ENCODE measurements at regions not wholly inside any gene's neighbourhood (a gene's known extent, or its start where the extent isn't known, plus 50 kb on each side); places are given as distances from the start of the nearest gene placed in this dataset.
"Not testable (repeated sequence)": the region's sequence is repeated elsewhere in the genome, so short reads cannot be mapped to it uniquely, and the experiment has no call there.

DNA sequence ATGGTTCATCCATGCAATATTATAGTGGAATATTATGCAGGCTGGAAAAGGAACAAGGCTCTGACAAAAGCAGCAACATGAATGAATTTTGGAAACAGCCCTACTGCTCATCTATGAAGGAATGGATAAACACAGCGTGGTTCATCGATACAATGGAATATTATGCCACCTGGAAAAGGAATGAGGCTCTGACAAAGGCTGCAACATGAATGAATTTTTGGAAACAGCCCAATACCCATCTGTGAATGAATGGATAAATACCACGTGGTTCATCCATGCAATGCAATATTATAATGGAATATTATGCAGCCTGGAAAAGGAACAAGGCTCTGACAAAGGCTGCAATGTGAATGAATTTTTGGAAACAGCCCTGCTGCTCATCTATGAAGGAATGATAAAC is 160.4 kb downstream of the CRLF2 start:
- H3K4me3 ChIP-seq (ENCODE audit: low read length): no peak overlapping the region
- TF ChIP-seq EZH2phosphoT487 (IDR thresholded peaks at IDR 0.05; ENCODE audit: borderline replicate concordance, low read length): no peak
- TF ChIP-seq, protein P1, sequence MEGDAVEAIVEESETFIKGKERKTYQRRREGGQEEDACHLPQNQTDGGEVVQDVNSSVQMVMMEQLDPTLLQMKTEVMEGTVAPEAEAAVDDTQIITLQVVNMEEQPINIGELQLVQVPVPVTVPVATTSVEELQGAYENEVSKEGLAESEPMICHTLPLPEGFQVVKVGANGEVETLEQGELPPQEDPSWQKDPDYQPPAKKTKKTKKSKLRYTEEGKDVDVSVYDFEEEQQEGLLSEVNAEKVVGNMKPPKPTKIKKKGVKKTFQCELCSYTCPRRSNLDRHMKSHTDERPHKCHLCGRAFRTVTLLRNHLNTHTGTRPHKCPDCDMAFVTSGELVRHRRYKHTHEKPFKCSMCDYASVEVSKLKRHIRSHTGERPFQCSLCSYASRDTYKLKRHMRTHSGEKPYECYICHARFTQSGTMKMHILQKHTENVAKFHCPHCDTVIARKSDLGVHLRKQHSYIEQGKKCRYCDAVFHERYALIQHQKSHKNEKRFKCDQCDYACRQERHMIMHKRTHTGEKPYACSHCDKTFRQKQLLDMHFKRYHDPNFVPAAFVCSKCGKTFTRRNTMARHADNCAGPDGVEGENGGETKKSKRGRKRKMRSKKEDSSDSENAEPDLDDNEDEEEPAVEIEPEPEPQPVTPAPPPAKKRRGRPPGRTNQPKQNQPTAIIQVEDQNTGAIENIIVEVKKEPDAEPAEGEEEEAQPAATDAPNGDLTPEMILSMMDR (IDR thresholded peaks at IDR 0.05; ENCODE audit: low read depth, low read length, poor library complexity, severe bottlenecking): no peak
- H3K79me2 ChIP-seq (ENCODE audit: control insufficient read depth, low read length): no peaks in the 10 kb centered on the region
- H3F3A ChIP-seq (ENCODE audit: control insufficient read depth, insufficient read depth): no peaks in the 10 kb centered on the region
- no peaks in the 10 kb centered on the region for H3K36me3 ChIP-seq (ENCODE audit: control insufficient read depth, low read length)
- H4K20me1 ChIP-seq (ENCODE audit: control insufficient read depth, insufficient read depth, low read depth, low read length): no peaks in the 10 kb centered on the region
- no peaks in the 10 kb centered on the region for H3K9me2 ChIP-seq (replicated peaks; ENCODE audit: control insufficient read depth, low read length)
- no peaks in the 10 kb centered on the region for H3K27me3 ChIP-seq (ENCODE audit: control insufficient read depth, low read length)
- H3K4me1 ChIP-seq (ENCODE audit: control insufficient read depth, low read length): peaks cover 4% of the 10 kb centered on the region; the same call in 1 of the 2 replicates
- H3K9me3 ChIP-seq (ENCODE audit: control insufficient read depth, insufficient read depth, low read length): peaks cover 18% of the 10 kb centered on the region
- H3K27ac ChIP-seq (ENCODE audit: low read depth, low read length): no peak overlapping the region
- H3K4me2 ChIP-seq (ENCODE audit: low read length): no peak overlapping the region

DNA sequence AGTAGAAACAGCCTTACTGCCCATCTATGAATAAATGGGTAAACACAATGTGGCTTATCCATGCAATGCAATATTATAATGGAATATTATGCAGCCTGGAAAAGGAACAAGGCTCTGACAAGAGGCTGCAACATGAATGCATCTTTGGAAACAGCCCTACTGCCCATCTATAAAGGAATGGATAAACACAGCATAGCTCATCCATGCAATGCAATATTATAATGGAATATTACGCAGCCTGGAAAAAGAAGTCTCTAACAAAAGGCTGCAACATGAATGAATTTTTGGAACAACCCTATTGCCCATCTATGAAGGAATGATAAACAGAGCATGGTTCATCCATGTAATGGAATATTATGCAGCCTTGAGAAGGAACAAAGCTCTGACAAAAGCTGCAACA is 161.0 kb downstream of the CRLF2 start:
- no peaks in the 10 kb centered on the region for H3K36me3 ChIP-seq (ENCODE audit: control insufficient read depth, low read length)
- no peak overlapping the region for H3K4me2 ChIP-seq (ENCODE audit: low read length)
- no peaks in the 10 kb centered on the region for H4K20me1 ChIP-seq (ENCODE audit: control insufficient read depth, insufficient read depth, low read depth, low read length)
- H3K9me3 ChIP-seq (ENCODE audit: control insufficient read depth, insufficient read depth, low read length): peaks cover 18% of the 10 kb centered on the region
- no peaks in the 10 kb centered on the region for H3F3A ChIP-seq (ENCODE audit: control insufficient read depth, insufficient read depth)
- H3K4me1 ChIP-seq (ENCODE audit: control insufficient read depth, low read length): peaks cover 4% of the 10 kb centered on the region; the same call in 1 of the 2 replicates
- no peak overlapping the region for H3K27ac ChIP-seq (ENCODE audit: low read depth, low read length)
- no peaks in the 10 kb centered on the region for H3K9me2 ChIP-seq (replicated peaks; ENCODE audit: control insufficient read depth, low read length)
- no peak overlapping the region for H3K4me3 ChIP-seq (ENCODE audit: low read length)
- TF ChIP-seq EZH2phosphoT487 (IDR thresholded peaks at IDR 0.05; ENCODE audit: borderline replicate concordance, low read length): no peak
- H3K27me3 ChIP-seq (ENCODE audit: control insufficient read depth, low read length): no peaks in the 10 kb centered on the region
- no peaks in the 10 kb centered on the region for H3K79me2 ChIP-seq (ENCODE audit: control insufficient read depth, low read length)

DNA sequence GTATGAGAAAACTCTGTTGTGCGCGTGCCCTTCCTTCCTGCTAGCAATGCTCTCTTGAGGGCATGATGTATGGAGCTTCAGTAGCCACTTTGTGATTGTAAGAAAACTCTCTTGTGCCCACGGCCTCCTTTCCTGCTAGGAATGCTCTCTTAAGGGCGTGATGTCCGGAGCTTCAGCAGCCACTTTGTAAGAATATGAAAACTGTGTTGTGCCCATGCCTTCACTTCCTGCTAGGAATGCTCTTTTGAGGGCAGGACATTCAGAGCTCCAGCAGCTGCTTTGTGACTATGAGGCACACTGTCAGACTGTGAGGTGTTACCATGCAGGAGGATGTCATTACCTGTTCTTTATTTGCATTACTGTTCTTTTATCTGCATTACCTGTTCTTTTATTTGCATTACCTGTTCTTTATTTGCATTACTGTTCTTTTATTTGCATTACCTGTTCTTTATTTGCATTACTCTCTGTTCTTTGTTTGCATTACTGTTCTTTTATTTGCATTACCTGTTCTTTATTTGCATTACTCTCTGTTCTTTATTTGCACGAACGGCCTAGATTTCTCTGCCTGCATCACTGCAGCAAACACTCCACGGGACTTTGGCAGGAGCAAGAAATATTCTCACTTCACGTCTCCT is 166.7 kb downstream of the CRLF2 start:
- Histone ChIP-seq H3K27me3 (ENCODE audit: control insufficient read depth, low read length) (no peaks in the 10 kb centered on the region), H3K36me3 (ENCODE audit: control insufficient read depth, low read length) (no peaks in the 10 kb centered on the region), H3K9me3 (ENCODE audit: control insufficient read depth, insufficient read depth, low read length) (peaks cover 3% of the 10 kb centered on the region; the same call in 1 of the 2 replicates), H3K4me1 (ENCODE audit: control insufficient read depth, low read length) (peaks cover 4% of the 10 kb centered on the region; the same call in 1 of the 2 replicates), H3K9me2 (replicated peaks; ENCODE audit: control insufficient read depth, low read length) (no peaks in the 10 kb centered on the region), H3K4me3 (ENCODE audit: low read length) (no peak overlapping the region), H3F3A (ENCODE audit: control insufficient read depth, insufficient read depth) (no peaks in the 10 kb centered on the region), H3K27ac (ENCODE audit: low read depth, low read length) (no peak overlapping the region), H3K79me2 (ENCODE audit: control insufficient read depth, low read length) (no peaks in the 10 kb centered on the region), H3K4me2 (ENCODE audit: low read length) (no peak overlapping the region), H4K20me1 (ENCODE audit: control insufficient read depth, insufficient read depth, low read depth, low read length) (no peaks in the 10 kb centered on the region)
- TF ChIP-seq, protein P1 (IDR thresholded peaks at IDR 0.05; ENCODE audit: low read depth, low read length, poor library complexity, severe bottlenecking): no peak
- TF ChIP-seq EZH2phosphoT487 (IDR thresholded peaks at IDR 0.05; ENCODE audit: borderline replicate concordance, low read length): no peak

DNA sequence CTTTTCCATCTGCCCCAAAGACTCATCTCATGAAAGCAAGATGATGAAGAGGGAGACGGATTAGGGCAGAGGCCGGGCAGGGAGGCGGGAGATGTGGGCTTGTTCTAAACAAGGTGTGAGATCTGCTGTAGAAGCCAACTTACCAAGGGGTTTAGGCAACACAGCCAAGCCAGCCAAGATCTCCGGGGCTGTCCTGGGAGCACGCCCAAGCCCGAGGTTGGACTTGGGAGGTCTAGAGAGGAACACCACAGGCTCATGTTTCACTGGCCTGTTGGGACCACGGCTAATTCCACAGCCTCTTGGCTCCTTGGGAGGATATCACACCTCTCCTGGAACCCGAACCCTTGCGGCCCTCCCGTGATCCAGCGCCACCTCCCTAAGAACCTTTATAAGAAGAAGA is 171.4 kb downstream of the CRLF2 start:
- no peaks in the 10 kb centered on the region for H3K4me1 ChIP-seq (ENCODE audit: control insufficient read depth, low read length)
- no peaks in the 10 kb centered on the region for H3K9me2 ChIP-seq (replicated peaks; ENCODE audit: control insufficient read depth, low read length)
- H3K27me3 ChIP-seq (ENCODE audit: control insufficient read depth, low read length): no peaks in the 10 kb centered on the region
- no peaks in the 10 kb centered on the region for H4K20me1 ChIP-seq (ENCODE audit: control insufficient read depth, insufficient read depth, low read depth, low read length)
- H3K9me3 ChIP-seq (ENCODE audit: control insufficient read depth, insufficient read depth, low read length): peaks cover 3% of the 10 kb centered on the region; the same call in 1 of the 2 replicates
- no peak overlapping the region for H3K27ac ChIP-seq (ENCODE audit: low read depth, low read length)
- H3K79me2 ChIP-seq (ENCODE audit: control insufficient read depth, low read length): no peaks in the 10 kb centered on the region
- no peaks in the 10 kb centered on the region for H3F3A ChIP-seq (ENCODE audit: control insufficient read depth, insufficient read depth)
- TF ChIP-seq, protein P1 (IDR thresholded peaks at IDR 0.05; ENCODE audit: low read depth, low read length, poor library complexity, severe bottlenecking): no peak
- no peak for TF ChIP-seq EZH2phosphoT487 (IDR thresholded peaks at IDR 0.05; ENCODE audit: borderline replicate concordance, low read length)
- H3K4me3 ChIP-seq (ENCODE audit: low read length): no peak overlapping the region
- no peaks in the 10 kb centered on the region for H3K36me3 ChIP-seq (ENCODE audit: control insufficient read depth, low read length)
- no peak overlapping the region for H3K4me2 ChIP-seq (ENCODE audit: low read length)

DNA sequence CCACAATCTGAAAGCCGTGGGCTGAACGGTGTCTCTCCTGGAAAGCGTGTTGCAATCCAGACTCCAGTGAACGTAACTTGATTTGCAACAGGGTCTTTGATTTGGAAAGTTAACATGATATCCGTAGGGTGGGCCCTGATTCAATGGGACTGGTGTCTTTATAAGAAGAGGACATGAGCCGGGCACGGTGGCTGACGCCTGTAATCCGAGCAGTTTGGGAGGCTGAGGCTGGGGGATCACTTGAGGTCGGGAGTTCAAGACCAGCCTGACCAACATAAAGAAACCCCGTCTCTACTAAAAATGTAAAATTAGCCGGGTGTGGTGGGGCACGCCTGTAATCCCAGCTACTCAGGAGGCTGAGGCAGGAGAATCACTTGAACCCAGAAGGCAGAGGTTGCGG is 176.5 kb downstream of the CRLF2 start:
- not testable (repeated sequence) for H3K9me3 ChIP-seq (ENCODE audit: control insufficient read depth, insufficient read depth, low read length); H4K20me1 ChIP-seq (ENCODE audit: control insufficient read depth, insufficient read depth, low read depth, low read length); H3F3A ChIP-seq (ENCODE audit: control insufficient read depth, insufficient read depth); H3K9me2 ChIP-seq (replicated peaks; ENCODE audit: control insufficient read depth, low read length); H3K27me3 ChIP-seq (ENCODE audit: control insufficient read depth, low read length); H3K4me1 ChIP-seq (ENCODE audit: control insufficient read depth, low read length); H3K79me2 ChIP-seq (ENCODE audit: control insufficient read depth, low read length); H3K27ac ChIP-seq (ENCODE audit: low read depth, low read length); H3K36me3 ChIP-seq (ENCODE audit: control insufficient read depth, low read length); H3K4me3 ChIP-seq (ENCODE audit: low read length); H3K4me2 ChIP-seq (ENCODE audit: low read length)

All from DOHH2 (cell line).